ENCODE measurements at regions not wholly inside any gene's neighbourhood (a gene's known extent, or its start where the extent isn't known, plus 50 kb on each side); places are given as distances from the start of the nearest gene placed in this dataset.

- no peaks in the 10 kb centered on the region for H3K27me3 Mint-ChIP-seq (ENCODE audit: insufficient read depth)
- H3K9me3 ChIP-seq (ENCODE audit: control insufficient read depth, low read length) = no peaks in the 10 kb centered on the region
- peak; percentile 72 for TF ChIP-seq CTCF (conservative IDR thresholded peaks at IDR 0.05)
- no peaks in the 10 kb centered on the region for H3K4me1 ChIP-seq (ENCODE audit: control insufficient read depth, insufficient read depth, low read length)
- H3K9me3 Mint-ChIP-seq = no peaks in the 10 kb centered on the region
- 73 to 84% methylated on average over 4 of the region's 4 CpGs for WGBS, 2 experiments (ENCODE audit: insufficient coverage in 1 of 2, insufficient read length in 1 of 2)
- no peak overlapping the region for H3K4me3 Mint-ChIP-seq
- peaks cover 3% of the 10 kb centered on the region for H3K4me1 Mint-ChIP-seq
- H3K4me3 ChIP-seq (ENCODE audit: low read length) = no peak overlapping the region
- H3K36me3 ChIP-seq (ENCODE audit: control insufficient read depth, insufficient read depth, low read length) = no peaks in the 10 kb centered on the region
- H3K27me3 ChIP-seq (ENCODE audit: control insufficient read depth, insufficient read depth, low read length, poor library complexity, severe bottlenecking) = no peaks in the 10 kb centered on the region
- no peak overlapping the region for H3K9ac ChIP-seq (ENCODE audit: extremely low read depth, low read length, poor library complexity, severe bottlenecking)
- H3K36me3 Mint-ChIP-seq (ENCODE audit: low read depth) = no peaks in the 10 kb centered on the region
- peak; percentile 82 for DNase-seq
- H3K27ac Mint-ChIP-seq = no peak overlapping the region
- no peak overlapping the region for H3K27ac ChIP-seq (ENCODE audit: low read depth, low read length)
These were observed 221.5 kb upstream of the SLC35G4 start for GRCh38 chr18:11387880-11388279.

GRCh38 chr18:11383381-11383780 lies 226.0 kb upstream of the SLC35G4 start:
- TF ChIP-seq CTCF (conservative IDR thresholded peaks at IDR 0.05) = no peak
- H3K4me3 Mint-ChIP-seq = no peak overlapping the region
- peaks cover 8% of the 10 kb centered on the region for H3K4me1 Mint-ChIP-seq
- peaks cover 20% of the 10 kb centered on the region for H3K9me3 Mint-ChIP-seq
- peaks cover 23% of the 10 kb centered on the region for H3K9me3 ChIP-seq (ENCODE audit: control insufficient read depth, low read length)
- H3K27ac ChIP-seq (ENCODE audit: low read depth, low read length) = no peak overlapping the region
- WGBS, 2 experiments (ENCODE audit: insufficient coverage in 1 of 2, insufficient read length in 1 of 2) = 0% methylated on average over 1 of the region's 1 CpG
- peaks cover 5% of the 10 kb centered on the region for H3K4me1 ChIP-seq (ENCODE audit: control insufficient read depth, insufficient read depth, low read length)
- no peak overlapping the region for H3K4me3 ChIP-seq (ENCODE audit: low read length)
- H3K9ac ChIP-seq (ENCODE audit: extremely low read depth, low read length, poor library complexity, severe bottlenecking) = no peak overlapping the region
- no peaks in the 10 kb centered on the region for H3K36me3 ChIP-seq (ENCODE audit: control insufficient read depth, insufficient read depth, low read length)
- no peaks in the 10 kb centered on the region for H3K27me3 ChIP-seq (ENCODE audit: control insufficient read depth, insufficient read depth, low read length, poor library complexity, severe bottlenecking)
- peaks cover 1% of the 10 kb centered on the region for H3K27me3 Mint-ChIP-seq (ENCODE audit: insufficient read depth)
- no peak for DNase-seq
- H3K27ac Mint-ChIP-seq = no peak overlapping the region
- H3K36me3 Mint-ChIP-seq (ENCODE audit: low read depth) = no peaks in the 10 kb centered on the region

- TF ChIP-seq CTCF (conservative IDR thresholded peaks at IDR 0.05) = no peak
- peaks cover 23% of the 10 kb centered on the region for H3K9me3 ChIP-seq (ENCODE audit: control insufficient read depth, low read length)
- H3K36me3 Mint-ChIP-seq (ENCODE audit: low read depth) = no peaks in the 10 kb centered on the region
- no peak overlapping the region for H3K27ac Mint-ChIP-seq
- H3K4me1 ChIP-seq (ENCODE audit: control insufficient read depth, insufficient read depth, low read length) = peaks cover 5% of the 10 kb centered on the region
- 89 to 91% methylated on average over 3 of the region's 3 CpGs for WGBS, 2 experiments (ENCODE audit: insufficient coverage in 1 of 2, insufficient read length in 1 of 2)
- no peaks in the 10 kb centered on the region for H3K27me3 ChIP-seq (ENCODE audit: control insufficient read depth, insufficient read depth, low read length, poor library complexity, severe bottlenecking)
- H3K4me3 Mint-ChIP-seq = no peak overlapping the region
- no peak for DNase-seq
- H3K4me3 ChIP-seq (ENCODE audit: low read length) = peak overlapping the region; percentile 73
- H3K27me3 Mint-ChIP-seq (ENCODE audit: insufficient read depth) = peaks cover 3% of the 10 kb centered on the region
- peaks cover 20% of the 10 kb centered on the region for H3K9me3 Mint-ChIP-seq
- no peak overlapping the region for H3K27ac ChIP-seq (ENCODE audit: low read depth, low read length)
- no peak overlapping the region for H3K9ac ChIP-seq (ENCODE audit: extremely low read depth, low read length, poor library complexity, severe bottlenecking)
- H3K36me3 ChIP-seq (ENCODE audit: control insufficient read depth, insufficient read depth, low read length) = no peaks in the 10 kb centered on the region
- peaks cover 8% of the 10 kb centered on the region for H3K4me1 Mint-ChIP-seq
These were observed 228.4 kb upstream of the SLC35G4 start for GRCh38 chr18:11380968-11381367.
